ENCODE measurements at regions not wholly inside any gene's neighbourhood (a gene's known extent, or its start where the extent isn't known, plus 50 kb on each side); places are given as distances from the start of the nearest gene placed in this dataset.

GRCh38 chr12:69117566-69118266 lies 121.7 kb upstream of the CPSF6 start:
- DNase-seq (ENCODE audit: low spot score): no peak
- TF ChIP-seq CTCF (IDR thresholded peaks at IDR 0.05): no peak
- H3K27me3 ChIP-seq (replicated peaks; ENCODE audit: insufficient read depth): no peaks in the 10 kb centered on the region
- no peaks in the 10 kb centered on the region for H3K4me1 ChIP-seq (ENCODE audit: control insufficient read depth in 1 of 2, low read depth in 2 of 2)
- ATAC-seq (ENCODE audit: insufficient number of reproducible peaks, low FRiP score, low read depth): no peak
- no peak overlapping the region for H3K4me3 ChIP-seq
- no peak overlapping the region for H3K27ac ChIP-seq
- no peaks in the 10 kb centered on the region for H3K9me3 ChIP-seq
- H3K36me3 ChIP-seq: no peaks in the 10 kb centered on the region

GRCh38 chr12:69118516-69118915 lies 120.9 kb upstream of the CPSF6 start:
- Histone ChIP-seq H3K4me1 (ENCODE audit: control insufficient read depth in 1 of 2, low read depth in 2 of 2) (no peaks in the 10 kb centered on the region), H3K27ac (no peak overlapping the region), H3K27me3 (replicated peaks; ENCODE audit: insufficient read depth) (no peaks in the 10 kb centered on the region), H3K9me3 (no peaks in the 10 kb centered on the region), H3K4me3 (no peak overlapping the region), H3K36me3 (no peaks in the 10 kb centered on the region)
- ATAC-seq (ENCODE audit: insufficient number of reproducible peaks, low FRiP score, low read depth) (no peak), DNase-seq (ENCODE audit: low spot score) (no peak)
- no peak for TF ChIP-seq CTCF (IDR thresholded peaks at IDR 0.05)

GRCh38 chr12:69119770-69120169 lies 119.6 kb upstream of the CPSF6 start:
- no peak for DNase-seq (ENCODE audit: low spot score)
- TF ChIP-seq CTCF (IDR thresholded peaks at IDR 0.05): no peak
- no peaks in the 10 kb centered on the region for H3K27me3 ChIP-seq (replicated peaks; ENCODE audit: insufficient read depth)
- H3K4me1 ChIP-seq (ENCODE audit: control insufficient read depth in 1 of 2, low read depth in 2 of 2): peaks cover 0 to 5% of the 10 kb centered on the region in 2 donors
- no peaks in the 10 kb centered on the region for H3K36me3 ChIP-seq
- no peak for ATAC-seq (ENCODE audit: insufficient number of reproducible peaks, low FRiP score, low read depth)
- H3K27ac ChIP-seq: no peak overlapping the region
- no peaks in the 10 kb centered on the region for H3K9me3 ChIP-seq
- H3K4me3 ChIP-seq: no peak overlapping the region

- ATAC-seq (ENCODE audit: insufficient number of reproducible peaks, low FRiP score, low read depth): no peak
- Histone ChIP-seq H3K4me3 (no peak overlapping the region), H3K27ac (no peak overlapping the region), H3K4me1 (ENCODE audit: control insufficient read depth in 1 of 2, low read depth in 2 of 2) (peaks cover 0 to 5% of the 10 kb centered on the region in 2 donors), H3K36me3 (no peaks in the 10 kb centered on the region), H3K9me3 (no peaks in the 10 kb centered on the region), H3K27me3 (replicated peaks; ENCODE audit: insufficient read depth) (no peaks in the 10 kb centered on the region)
- no peak for TF ChIP-seq CTCF (IDR thresholded peaks at IDR 0.05)
- no peak for DNase-seq (ENCODE audit: low spot score)
Measured at GRCh38 chr12:69120354-69120753, 119.0 kb upstream of the CPSF6 start.

GRCh38 chr12:69123311-69123710 lies 116.1 kb upstream of the CPSF6 start:
- ATAC-seq (ENCODE audit: insufficient number of reproducible peaks, low FRiP score, low read depth): no peak
- no peak for TF ChIP-seq CTCF (IDR thresholded peaks at IDR 0.05)

More at GRCh38 chr12:69123311-69123710, 116.1 kb upstream of the CPSF6 start:
- no peaks in the 10 kb centered on the region for H3K36me3 ChIP-seq
- H3K9me3 ChIP-seq: no peaks in the 10 kb centered on the region
- H3K4me1 ChIP-seq (ENCODE audit: control insufficient read depth in 1 of 2, low read depth in 2 of 2): peaks cover 0 to 5% of the 10 kb centered on the region in 2 donors
- no peaks in the 10 kb centered on the region for H3K27me3 ChIP-seq (replicated peaks; ENCODE audit: insufficient read depth)
- no peak overlapping the region for H3K27ac ChIP-seq
- DNase-seq (ENCODE audit: low spot score): no peak
- no peak overlapping the region for H3K4me3 ChIP-seq
